LNCaP clone FGC (cell line): ENCODE measurements at regions not wholly inside any gene's neighbourhood (a gene's known extent, or its start where the extent isn't known, plus 50 kb on each side); places are given as distances from the start of the nearest gene placed in this dataset.

Experiments
- DNase-seq: peaks from one replicate; pipeline ENCODE4 v3.0.0-alpha.2; 2011; ENCODE audit warnings: low read depth
- H3K4me3 ChIP-seq: 2 replicates; pipeline ENCODE4 v1.5.1; 2011; ENCODE audit warnings: mild to moderate bottlenecking, low read depth, low read length, control low read depth
- TF ChIP-seq, protein P1 (sequence below): IDR thresholded peaks from 2 replicates; pipeline ENCODE4 v1.5.1; 2012; ENCODE audit warnings: mild to moderate bottlenecking; ENCODE audit not compliant: control insufficient read depth, insufficient read depth; ENCODE audit errors: extremely low read depth

DNA sequence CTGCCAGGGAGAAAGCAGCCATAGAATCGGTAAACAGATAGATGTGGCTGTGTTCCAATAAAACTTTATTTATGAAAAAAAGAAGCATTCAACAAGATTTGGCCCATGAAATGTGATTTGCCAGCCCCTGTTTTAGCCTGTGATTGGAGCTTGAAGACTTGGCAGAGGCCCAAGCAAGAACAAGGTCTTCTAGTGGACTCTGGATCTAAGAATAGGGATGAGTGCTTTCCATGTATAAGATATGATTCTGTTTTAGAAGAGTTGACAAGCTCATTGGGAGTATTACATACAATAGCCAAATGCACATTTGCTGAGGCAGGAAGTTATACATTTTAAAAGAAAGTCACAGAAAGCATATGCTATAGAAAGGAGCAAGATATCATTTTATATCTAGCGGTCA is 175.6 kb upstream of the LUZP2 start:
- no peak for DNase-seq
- TF ChIP-seq, protein P1, sequence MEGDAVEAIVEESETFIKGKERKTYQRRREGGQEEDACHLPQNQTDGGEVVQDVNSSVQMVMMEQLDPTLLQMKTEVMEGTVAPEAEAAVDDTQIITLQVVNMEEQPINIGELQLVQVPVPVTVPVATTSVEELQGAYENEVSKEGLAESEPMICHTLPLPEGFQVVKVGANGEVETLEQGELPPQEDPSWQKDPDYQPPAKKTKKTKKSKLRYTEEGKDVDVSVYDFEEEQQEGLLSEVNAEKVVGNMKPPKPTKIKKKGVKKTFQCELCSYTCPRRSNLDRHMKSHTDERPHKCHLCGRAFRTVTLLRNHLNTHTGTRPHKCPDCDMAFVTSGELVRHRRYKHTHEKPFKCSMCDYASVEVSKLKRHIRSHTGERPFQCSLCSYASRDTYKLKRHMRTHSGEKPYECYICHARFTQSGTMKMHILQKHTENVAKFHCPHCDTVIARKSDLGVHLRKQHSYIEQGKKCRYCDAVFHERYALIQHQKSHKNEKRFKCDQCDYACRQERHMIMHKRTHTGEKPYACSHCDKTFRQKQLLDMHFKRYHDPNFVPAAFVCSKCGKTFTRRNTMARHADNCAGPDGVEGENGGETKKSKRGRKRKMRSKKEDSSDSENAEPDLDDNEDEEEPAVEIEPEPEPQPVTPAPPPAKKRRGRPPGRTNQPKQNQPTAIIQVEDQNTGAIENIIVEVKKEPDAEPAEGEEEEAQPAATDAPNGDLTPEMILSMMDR: no peak
- no peak overlapping the region for H3K4me3 ChIP-seq

DNA sequence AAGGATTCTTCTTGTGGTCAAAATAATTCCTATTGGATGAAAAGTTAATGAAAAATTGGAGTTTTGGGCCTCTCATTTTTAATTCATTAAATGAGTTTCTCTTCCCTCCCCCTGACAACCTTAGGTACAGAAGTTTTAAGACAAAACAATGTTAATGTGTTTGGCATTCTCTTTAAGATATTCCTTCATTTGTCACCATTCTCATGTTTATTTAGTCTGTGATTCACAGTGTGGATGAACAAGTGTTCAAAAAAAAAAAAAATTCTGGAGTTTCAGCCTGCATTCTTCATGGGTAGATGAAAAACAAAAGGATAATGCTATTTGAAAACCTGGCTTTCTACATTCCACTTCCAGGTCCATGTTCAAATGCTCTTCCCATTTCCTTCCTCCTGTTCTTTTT is 172.6 kb upstream of the LUZP2 start:
- no peak overlapping the region for H3K4me3 ChIP-seq
- DNase-seq: no peak
- TF ChIP-seq, protein P1: no peak

DNA sequence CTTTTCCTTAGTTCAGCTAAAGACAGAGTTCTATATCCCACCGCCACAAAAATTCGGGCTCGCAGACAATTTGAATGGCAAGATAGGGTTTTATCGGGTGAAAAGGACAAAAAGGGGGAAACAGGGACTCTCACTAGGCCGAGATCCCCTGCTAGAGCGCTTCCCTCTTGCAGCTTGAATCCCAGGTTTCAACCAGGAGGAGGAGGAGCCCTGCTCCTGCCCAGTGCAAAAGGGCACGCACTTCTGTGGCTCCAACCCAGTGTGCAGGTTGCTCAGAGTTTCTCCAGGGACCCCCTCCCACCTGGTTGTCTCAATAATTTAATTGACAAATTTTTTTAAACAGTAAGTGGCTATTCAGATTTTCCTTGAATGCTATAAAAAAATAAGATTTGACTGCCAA is 152.6 kb upstream of the LUZP2 start:
- no peak overlapping the region for H3K4me3 ChIP-seq
- DNase-seq: no peak
- TF ChIP-seq, protein P1: no peak

DNA sequence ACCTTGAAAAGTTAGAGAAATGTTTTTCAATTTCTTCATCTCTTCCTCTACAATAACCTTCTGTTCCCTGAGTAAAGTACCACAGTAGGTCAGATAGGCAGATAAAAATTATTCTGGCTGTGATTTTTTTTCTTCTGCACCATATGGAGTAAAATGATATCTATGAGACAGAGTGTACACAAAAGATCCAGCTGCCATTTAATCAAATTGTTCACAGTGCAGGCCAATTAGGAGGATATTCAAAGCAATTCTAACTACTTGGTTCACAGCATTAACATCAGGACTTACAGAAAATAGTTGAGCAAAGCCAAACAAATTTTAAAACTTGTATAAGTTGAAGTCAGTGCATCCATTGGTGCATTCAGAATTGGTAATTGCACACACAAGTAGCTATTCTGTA is 147.9 kb upstream of the LUZP2 start:
- TF ChIP-seq, protein P1: no peak
- no peak for DNase-seq
- no peak overlapping the region for H3K4me3 ChIP-seq

DNA sequence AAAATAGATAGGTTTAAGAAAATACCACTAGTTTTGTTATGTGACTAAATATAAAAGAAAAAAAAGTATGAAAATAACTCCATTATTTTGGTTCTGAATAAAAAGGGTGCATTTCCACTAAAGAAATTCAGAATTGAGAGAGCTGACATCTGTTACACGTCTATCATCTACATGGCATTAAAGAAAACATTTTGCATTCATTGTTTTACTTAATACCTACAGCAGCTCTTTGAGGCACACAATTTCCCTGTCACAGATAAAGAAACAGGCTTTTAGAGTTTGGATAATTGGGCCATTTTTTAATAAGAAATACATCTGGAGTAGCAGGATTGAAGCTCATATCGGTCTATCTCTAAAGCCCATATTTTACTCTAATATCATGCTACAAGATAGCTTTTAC is 145.7 kb upstream of the LUZP2 start:
- TF ChIP-seq, protein P1: no peak
- DNase-seq: no peak

DNA sequence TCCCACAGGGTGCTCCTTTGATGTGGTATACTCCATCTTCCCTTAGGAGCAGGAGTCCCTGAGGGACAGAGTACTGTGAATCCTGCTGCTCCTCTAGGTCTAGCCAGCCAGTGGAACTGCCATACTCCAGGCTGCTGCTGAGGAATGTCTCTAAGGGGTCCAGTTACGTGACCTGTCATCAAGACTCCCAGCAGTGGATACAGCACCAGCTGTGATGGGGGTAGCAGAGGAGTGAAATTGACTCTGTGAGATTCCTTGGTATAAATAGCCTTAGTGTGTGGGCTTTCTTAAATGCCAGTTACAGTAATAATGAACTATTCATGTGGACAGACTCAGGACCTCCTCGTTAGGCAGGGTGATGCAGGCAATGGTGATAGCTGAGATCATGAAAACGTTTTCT is 140.4 kb upstream of the LUZP2 start:
- TF ChIP-seq, protein P1: no peak
- H3K4me3 ChIP-seq: no peak overlapping the region
- no peak for DNase-seq

More for the DNA sequence above, 145.7 kb upstream of the LUZP2 start:
- H3K4me3 ChIP-seq: no peak overlapping the region

DNA sequence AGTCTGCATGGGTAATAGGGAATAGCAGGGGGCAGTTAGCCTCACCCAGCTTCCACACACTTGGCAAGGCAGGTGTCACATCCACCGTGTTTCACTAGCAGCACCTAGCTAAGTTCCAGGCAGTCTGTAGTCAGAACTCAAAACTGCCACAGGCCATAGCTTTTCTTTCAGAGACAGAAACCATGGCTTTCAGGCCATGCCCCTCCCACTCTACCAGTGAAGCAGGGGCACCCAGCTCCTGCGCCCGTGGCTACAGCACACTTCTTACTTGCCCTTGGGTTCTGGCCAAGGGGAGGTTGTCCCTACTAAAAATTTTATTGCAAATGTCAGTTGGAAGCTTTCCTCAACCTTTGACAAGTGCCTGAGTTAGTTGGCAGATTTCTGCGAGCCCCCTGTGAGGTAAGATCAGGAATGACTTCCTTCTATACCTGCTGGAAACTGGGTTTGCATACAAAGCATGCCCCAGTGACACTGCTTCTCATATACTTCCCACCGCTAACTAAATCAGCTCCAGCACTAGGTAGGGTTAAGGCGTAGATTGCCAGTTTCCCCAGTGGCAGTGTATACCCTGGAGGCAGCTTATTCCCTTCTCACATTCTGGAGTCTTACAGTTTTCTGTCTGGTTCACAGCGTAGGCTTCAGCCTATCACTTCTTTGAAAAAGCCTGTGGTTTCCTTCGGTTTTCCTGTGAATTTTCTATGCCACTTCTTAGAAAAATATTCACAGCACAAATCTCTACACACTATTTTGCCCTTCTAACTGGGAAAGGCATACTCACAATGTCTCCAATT is 139.0 kb upstream of the LUZP2 start:
- TF ChIP-seq, protein P1: no peak
- no peak overlapping the region for H3K4me3 ChIP-seq
- DNase-seq: peak; percentile 26
